ENCODE measurements at regions not wholly inside any gene's neighbourhood (a gene's known extent, or its start where the extent isn't known, plus 50 kb on each side); places are given as distances from the start of the nearest gene placed in this dataset.
A peak's percentile ranks its signal among the peaks of the same experiment; 100 is the strongest.
"Not testable (repeated sequence)": the region's sequence is repeated elsewhere in the genome, so short reads cannot be mapped to it uniquely, and the experiment has no call there.

DNA sequence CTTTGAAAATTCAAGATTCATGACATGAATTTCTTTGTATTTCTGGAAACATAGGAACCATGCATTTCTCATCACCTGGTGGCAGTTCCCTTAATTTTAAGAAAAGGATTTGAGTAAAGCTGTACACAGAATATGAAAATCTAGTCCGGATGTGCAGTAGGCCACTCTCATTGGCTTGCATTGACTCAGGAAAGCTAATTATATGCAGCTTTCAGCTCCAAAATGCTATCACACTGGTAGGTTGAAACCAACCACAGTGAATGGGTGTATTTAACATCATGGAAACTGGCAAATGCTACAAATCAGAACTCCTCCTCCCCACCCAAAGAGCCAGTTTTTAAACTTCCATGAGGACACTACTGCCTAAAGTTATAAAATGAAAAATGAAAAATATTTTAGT, 161.6 kb upstream of the FBXL17 start:
- Mint-ChIP-seq H3K27ac (no peak overlapping the region), H3K36me3 (ENCODE audit: low read depth) (no peaks in the 10 kb centered on the region), H3K9me3 (no peaks in the 10 kb centered on the region), H3K4me3 (no peak overlapping the region), H3K27me3 (ENCODE audit: low read depth, poor library complexity) (no peaks in the 10 kb centered on the region), H3K4me1 (peaks cover 4% of the 10 kb centered on the region)
- TF ChIP-seq, protein P1, sequence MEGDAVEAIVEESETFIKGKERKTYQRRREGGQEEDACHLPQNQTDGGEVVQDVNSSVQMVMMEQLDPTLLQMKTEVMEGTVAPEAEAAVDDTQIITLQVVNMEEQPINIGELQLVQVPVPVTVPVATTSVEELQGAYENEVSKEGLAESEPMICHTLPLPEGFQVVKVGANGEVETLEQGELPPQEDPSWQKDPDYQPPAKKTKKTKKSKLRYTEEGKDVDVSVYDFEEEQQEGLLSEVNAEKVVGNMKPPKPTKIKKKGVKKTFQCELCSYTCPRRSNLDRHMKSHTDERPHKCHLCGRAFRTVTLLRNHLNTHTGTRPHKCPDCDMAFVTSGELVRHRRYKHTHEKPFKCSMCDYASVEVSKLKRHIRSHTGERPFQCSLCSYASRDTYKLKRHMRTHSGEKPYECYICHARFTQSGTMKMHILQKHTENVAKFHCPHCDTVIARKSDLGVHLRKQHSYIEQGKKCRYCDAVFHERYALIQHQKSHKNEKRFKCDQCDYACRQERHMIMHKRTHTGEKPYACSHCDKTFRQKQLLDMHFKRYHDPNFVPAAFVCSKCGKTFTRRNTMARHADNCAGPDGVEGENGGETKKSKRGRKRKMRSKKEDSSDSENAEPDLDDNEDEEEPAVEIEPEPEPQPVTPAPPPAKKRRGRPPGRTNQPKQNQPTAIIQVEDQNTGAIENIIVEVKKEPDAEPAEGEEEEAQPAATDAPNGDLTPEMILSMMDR (IDR thresholded peaks at IDR 0.05) = no peak
- no peak for DNase-seq

DNA sequence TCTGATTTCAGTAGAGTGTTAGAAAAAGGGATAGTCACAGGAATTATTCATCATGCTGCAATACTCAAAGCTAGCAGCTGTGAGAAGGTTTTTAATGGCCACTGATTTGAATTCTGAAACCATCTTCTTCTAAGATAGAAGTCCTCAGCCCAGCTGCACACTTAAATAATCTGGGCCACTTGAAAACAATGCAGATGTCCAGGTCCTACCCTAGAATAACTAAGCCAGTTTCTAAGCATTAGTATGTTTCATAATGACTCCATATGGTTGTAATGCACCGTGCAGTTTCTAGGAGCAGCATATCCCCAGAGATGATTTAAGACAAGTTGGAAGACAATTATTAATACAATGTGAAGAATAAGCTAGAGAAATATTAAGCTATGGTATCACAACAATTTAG, 159.9 kb upstream of the FBXL17 start:
- H3K4me1 Mint-ChIP-seq = peaks cover 4% of the 10 kb centered on the region
- no peaks in the 10 kb centered on the region for H3K36me3 Mint-ChIP-seq (ENCODE audit: low read depth)
- no peak overlapping the region for H3K27ac Mint-ChIP-seq
- H3K4me3 Mint-ChIP-seq = no peak overlapping the region
- no peaks in the 10 kb centered on the region for H3K27me3 Mint-ChIP-seq (ENCODE audit: low read depth, poor library complexity)
- H3K9me3 Mint-ChIP-seq = no peaks in the 10 kb centered on the region
- DNase-seq = no peak
- TF ChIP-seq, protein P1 (IDR thresholded peaks at IDR 0.05) = no peak

DNA sequence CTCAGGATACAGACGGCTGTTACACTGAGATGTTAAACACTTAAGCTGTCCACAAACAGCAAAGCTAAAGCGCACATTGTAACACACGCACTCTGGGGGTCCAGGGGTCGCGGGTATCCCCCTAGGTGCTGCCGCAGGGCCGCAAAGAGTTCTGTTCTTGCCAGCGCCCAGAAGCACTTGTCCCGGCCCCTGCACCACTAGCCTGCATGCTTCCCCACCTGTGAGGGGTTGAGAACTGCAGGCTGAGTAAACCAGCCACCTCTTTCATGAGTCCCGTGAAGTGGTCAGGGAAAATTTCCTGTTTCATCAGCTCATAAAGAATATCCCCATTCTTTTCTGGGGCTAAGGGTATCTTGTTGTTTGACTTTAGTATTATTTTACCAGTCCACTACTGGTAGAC, 154.4 kb upstream of the FBXL17 start:
- no peaks in the 10 kb centered on the region for H3K4me1 Mint-ChIP-seq
- no peak overlapping the region for H3K4me3 Mint-ChIP-seq
- no peak for DNase-seq
- H3K9me3 Mint-ChIP-seq = peaks cover 4% of the 10 kb centered on the region
- TF ChIP-seq, protein P1 (IDR thresholded peaks at IDR 0.05) = no peak
- no peaks in the 10 kb centered on the region for H3K36me3 Mint-ChIP-seq (ENCODE audit: low read depth)
- peaks cover 8% of the 10 kb centered on the region for H3K27me3 Mint-ChIP-seq (ENCODE audit: low read depth, poor library complexity)
- H3K27ac Mint-ChIP-seq = no peak overlapping the region

DNA sequence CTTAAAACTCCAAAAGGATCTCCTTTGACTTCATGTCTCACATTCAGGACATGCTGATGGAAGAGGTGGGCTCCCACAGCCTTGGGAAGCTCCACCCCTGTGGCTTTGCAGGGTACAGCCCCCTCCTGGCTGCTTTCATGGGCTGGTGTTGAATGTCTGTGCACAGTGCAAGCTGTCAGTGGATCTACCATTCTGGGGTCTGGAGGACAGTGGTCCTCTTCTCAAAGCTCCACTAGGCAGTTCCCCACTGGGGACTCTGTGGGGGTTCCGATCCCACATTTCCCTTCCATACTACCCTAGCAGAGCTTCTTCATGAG, 150.2 kb upstream of the FBXL17 start:
- peaks cover 11% of the 10 kb centered on the region for H3K27me3 Mint-ChIP-seq (ENCODE audit: low read depth, poor library complexity)
- DNase-seq; H3K27ac Mint-ChIP-seq; H3K36me3 Mint-ChIP-seq (ENCODE audit: low read depth); H3K4me3 Mint-ChIP-seq; H3K4me1 Mint-ChIP-seq: not testable (repeated sequence)
- peaks cover 30% of the 10 kb centered on the region for H3K9me3 Mint-ChIP-seq

DNA sequence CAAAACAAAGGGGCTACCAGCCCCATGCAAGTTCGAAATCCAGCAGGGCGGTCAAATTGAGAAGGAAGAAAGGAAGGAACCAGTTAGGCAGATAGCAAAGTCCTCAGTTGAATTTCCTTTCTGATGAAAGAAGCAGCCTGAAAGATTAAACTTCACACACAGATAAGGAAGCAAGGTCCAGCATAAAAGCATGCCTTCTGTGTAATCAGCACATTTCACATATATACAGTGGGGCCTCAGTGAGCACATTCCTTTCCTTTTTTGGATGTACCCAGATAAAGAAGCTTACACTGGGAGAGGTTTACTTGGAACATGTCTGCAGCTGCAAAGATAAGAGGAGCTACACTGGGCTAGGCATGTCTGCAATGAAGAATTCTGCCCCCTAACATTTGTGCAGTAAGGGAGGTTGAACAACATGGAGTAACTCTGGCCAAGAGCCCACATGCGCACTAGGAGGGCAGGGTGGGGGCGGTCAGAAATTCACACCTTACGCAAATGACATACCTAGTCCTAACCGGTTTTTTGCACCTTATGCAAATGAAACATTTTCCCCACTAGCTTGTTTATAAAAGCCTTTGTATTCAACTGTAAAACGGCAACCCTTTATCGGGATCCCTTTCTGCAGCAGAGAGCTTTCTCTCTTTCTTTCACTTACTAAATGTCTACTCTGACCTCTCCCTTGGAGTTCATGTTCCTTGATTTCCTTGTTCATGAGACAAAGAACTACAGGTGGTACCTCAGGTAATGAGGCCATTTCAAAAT, 149.7 kb upstream of the FBXL17 start:
- no peak for DNase-seq
- Mint-ChIP-seq H3K9me3 (peaks cover 33% of the 10 kb centered on the region), H3K4me3 (no peak overlapping the region), H3K27me3 (ENCODE audit: low read depth, poor library complexity) (peaks cover 11% of the 10 kb centered on the region), H3K4me1 (no peaks in the 10 kb centered on the region), H3K27ac (peak overlapping the region; percentile 70), H3K36me3 (ENCODE audit: low read depth) (peaks cover 2% of the 10 kb centered on the region)
- TF ChIP-seq, protein P1 (IDR thresholded peaks at IDR 0.05) = no peak

DNA sequence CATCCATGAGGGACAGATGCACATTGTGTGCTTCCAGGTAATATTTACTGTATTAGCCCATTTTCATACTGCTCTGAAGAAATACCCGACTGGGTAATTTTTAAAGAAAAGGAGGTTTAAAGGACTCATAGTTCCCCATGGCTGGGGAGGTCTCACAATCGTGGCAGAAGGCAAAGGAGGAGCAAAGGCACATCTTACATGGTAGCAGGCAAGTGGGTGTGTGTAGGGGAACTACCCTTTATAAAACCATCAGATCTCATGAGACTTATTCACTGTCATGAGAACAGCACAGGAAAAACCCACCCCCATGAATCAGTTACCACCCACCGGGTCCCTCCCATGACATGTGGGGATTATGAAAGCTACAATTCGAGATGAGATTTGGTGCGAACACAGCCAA, 148.8 kb upstream of the FBXL17 start:
- H3K4me3 Mint-ChIP-seq = no peak overlapping the region
- H3K27ac Mint-ChIP-seq = no peak overlapping the region
- DNase-seq = no peak
- peaks cover 11% of the 10 kb centered on the region for H3K27me3 Mint-ChIP-seq (ENCODE audit: low read depth, poor library complexity)
- peaks cover 42% of the 10 kb centered on the region for H3K9me3 Mint-ChIP-seq
- H3K4me1 Mint-ChIP-seq = no peaks in the 10 kb centered on the region
- H3K36me3 Mint-ChIP-seq (ENCODE audit: low read depth) = peaks cover 6% of the 10 kb centered on the region
- TF ChIP-seq, protein P1 (IDR thresholded peaks at IDR 0.05) = no peak
